Fibroblast of skin of scalp (primary cell): ENCODE measurements at regions not wholly inside any gene's neighbourhood (a gene's known extent, or its start where the extent isn't known, plus 50 kb on each side); places are given as distances from the start of the nearest gene placed in this dataset.
"Not testable (repeated sequence)": the region's sequence is repeated elsewhere in the genome, so short reads cannot be mapped to it uniquely, and the experiment has no call there.

Experiments used
- DNase-seq: peaks from one replicate; pipeline ENCODE4 v3.0.0-alpha.2; 2013

DNA sequence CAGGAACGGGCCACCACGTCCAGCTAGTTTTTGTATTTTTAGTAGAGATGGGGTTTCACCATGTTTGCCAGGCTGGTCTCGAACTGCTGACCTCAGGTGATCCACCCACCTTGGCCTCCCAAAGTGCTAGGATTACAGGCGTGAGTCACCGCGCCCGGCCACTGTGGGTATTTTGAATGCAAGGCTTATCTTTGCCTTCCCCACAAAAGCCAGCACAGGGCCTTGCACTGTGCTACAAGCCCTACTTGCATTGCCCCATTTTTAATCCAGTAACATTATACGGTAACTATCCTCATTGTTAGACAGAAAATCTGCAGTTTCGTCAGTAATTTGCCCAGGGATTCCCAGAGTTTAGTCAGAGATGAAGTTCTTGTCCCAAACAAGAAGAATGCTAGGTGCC, 1183.2 kb upstream of the WWC1 start:
- not testable (repeated sequence) for DNase-seq

DNA sequence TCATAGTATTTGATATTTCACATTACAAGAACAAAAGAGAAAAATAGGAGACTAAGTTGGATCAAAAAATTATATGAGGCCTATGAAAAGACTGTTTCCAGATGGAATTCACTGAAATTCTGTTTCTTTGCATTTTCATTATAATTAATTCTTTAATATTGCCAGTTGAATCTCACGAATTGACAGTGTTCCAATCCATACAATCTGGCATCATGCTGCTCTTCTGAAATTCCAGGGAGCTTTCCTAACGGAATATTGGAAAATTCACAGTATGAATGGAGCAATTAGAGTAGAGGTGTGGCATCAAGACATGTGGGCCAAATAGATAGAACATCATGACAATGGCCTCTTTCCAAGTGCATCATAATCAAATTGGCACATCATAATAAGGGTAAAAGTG, 1178.9 kb upstream of the WWC1 start:
- no peak for DNase-seq

DNA sequence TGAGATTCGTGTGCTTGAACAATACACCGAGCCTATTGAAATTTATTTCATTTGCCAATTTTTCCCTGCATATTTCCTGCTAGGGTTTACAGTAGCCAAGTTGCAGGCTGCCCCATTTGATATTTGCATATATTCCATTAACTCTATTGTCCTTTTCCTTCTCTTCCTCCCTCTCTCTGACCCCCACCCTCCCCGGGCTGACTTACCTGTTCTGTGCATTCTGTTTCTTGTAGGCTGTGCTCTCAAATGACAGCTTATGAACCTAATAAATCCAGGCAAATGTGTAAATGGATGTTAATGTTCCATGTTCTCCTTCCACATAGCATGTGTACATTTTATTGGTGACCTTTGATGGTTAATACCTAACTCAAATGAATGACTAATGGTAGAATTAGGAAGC, 1169.2 kb upstream of the WWC1 start:
- no peak for DNase-seq

DNA sequence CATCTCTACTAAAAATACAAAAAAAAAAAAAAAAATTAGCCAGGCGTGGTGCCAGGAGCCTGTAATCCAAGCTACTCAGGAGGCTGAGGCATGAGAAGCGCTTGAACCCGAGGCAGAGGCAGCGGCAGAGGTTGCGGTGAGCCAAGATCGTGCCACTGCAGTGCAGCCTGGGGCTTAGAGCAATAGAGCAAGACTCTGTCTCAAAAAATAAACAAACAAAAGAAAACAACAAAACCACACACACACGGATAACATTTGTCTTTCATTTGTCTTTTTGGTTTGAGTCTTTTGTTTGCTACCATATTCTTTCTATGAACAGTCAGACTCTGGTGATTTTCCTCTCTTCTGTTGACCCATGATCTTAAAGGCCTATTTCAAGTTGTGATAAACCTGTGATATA, 1168.3 kb upstream of the WWC1 start:
- no peak for DNase-seq

DNA sequence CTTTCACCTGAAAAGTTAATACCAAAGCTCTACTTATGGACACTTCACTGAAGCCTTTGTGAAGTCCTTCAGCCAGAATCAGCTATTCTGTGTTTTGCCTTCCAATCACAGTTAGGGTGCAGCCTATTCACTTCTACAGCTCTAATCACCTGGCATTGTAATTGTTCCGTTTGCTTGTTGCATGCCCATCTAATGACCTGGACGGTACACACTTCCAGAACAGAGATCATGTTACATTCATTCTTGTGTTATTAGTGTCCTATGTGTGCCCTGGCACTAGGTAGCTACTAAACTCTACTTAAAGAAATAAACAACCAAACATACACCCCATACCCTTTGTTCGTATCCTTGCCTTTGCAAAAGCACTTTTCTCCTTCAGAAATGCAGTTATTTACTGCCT, 1162.9 kb upstream of the WWC1 start:
- DNase-seq, result no peak

DNA sequence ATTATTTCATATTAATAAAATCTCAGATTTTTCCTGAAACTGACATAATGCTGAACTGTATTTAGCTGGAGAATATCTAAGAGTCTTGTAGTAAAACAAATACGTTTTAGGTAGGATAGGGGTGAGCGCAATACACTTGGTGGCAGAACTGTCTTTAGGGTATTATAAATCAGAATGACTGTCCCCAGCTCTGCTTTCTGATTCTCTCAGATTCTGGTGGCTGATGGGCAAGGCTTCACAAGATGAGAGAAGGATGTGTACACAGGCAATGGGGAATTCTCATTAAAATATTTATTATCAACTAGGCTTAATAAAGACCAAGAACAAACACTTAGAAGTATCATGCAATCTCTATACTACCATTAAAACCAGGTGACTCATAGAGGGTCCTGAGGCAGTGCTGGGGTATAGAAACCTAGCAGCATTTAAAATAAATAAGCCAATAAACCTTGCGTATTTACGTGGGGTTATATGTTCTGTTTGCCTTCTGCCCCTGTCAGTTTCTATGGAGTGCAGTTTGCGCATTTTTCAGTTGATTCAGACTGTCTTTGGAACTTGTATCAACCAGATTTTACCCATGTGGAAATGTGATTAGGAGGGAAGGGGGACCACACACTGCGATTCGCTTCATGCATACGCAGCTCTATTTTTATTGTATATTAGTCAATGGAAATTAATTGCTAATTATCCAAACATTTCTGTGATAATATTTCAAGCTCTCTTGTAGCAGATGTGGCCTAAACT, 1150.7 kb upstream of the WWC1 start:
- DNase-seq, result no peak

DNA sequence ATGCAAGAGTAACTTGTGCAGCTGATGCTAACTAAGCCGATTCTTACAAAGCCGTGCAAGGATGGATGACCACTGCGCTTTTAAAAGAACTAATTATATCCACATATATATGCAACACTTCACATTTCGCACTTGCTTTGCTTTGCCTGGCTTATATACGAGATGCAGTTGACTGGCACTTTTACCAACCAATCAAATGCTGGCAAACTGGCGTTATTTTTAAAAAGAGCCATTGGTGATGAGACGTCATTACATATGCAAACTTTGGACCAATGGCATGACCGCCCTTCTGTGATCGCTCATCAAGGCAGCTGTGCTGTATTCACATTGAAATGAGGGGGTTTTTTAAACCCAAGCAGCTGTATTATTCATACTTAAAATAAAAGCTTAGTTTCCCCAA, 1147.7 kb upstream of the WWC1 start:
- DNase-seq, result no peak

DNA sequence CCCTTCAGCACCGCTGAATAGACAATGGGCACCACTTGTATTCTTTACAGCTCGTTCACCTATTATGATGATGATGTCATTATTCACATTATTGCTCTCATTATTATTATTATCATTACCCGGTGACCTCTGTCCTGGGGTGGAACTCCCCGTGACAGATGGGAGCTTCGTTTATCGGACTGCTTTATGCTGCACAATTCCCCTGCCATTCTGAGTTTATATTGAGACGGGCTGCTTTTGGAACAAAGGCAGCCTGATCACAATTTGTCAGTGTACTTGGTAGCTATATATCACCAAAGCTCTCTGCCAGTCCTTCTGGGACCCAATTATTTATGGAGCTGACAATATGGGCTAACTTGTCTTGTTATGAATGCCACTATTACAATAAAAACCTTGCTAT, 1145.6 kb upstream of the WWC1 start:
- no peak for DNase-seq

DNA sequence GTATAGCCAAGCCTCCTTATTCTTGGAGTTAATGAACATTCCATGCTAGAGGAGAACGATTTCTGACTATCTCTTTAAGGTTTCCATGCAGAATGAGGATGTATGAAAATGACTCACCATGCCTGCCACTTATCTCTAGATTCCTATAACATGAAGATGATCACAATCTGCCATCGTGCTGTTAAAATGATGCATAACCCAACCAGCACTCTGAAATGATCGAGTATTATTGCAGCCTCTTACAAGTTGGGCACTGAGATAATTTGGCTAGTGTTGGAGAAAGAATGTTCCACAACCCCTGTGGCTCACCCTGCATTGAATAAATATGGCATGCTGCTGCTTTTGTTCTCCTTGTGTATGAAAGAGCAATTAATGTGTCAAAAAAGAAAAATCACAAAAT, 1143.6 kb upstream of the WWC1 start:
- DNase-seq, result peak; percentile 2

DNA sequence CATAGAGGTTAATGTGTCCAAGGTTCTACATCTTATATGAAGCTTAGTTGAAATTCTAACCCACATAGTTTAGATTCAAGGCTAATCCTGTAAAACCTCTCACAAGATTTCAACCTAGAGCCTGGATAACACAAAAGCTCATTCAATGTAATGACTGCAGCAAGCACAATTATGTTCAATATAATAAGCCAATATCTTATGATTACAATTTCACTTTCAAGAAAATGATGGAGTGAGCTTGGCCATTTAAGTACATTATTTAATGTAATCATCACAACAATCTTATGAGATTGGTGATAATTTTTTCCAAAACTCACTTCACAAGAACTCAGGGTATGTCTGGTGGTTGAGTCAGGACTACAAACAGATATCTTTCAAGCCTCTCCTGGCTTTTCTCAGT, 1140.8 kb upstream of the WWC1 start:
- no peak for DNase-seq

DNA sequence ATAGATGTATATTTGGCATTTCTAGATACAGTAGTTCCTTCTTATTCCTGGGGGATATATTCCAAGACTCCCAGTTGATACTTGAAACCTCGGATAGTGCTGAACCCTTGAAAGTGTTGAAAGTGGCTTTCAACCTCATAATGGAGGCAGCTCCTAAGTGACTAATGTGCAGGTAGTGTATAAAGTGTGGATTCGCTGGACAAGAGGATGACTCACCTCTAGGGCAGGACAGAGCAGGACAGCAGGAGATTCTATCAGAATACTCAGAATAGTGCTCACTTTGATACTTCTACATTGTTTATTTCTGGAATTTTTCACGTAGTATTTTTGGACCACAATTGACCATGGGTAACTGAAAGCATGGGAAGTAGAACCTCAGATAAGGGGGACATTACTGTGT, 1138.9 kb upstream of the WWC1 start:
- DNase-seq, result no peak

DNA sequence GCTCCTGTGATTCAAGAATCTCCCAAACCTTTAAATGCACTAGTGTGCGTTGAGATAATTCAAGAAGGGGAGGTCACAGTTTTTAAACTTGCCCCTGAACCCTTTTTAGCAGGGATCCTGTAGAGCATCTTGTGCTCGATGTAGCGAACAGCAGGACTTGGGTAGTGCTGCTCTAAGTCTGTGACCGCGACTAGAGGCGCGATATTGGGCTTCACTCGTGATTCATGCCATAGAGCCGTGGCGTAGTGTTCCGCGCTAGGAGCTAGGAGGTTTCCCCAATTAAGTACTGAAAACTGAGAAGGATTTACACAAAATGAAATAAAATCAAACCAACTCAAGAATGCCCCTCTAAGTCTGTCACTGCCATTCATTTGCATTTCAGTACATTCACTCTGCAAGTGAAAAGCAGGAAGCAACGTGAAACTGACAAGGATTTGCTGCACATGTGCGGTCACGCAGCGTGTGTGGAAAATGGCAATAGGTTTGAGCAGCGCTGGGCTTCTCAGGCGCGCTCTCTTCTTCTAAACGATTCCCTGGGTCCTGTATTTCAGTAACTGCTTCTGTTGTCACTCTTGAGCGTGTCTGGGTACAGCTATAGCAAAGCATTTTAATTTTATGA, 1135.9 kb upstream of the WWC1 start:
- DNase-seq, result no peak

DNA sequence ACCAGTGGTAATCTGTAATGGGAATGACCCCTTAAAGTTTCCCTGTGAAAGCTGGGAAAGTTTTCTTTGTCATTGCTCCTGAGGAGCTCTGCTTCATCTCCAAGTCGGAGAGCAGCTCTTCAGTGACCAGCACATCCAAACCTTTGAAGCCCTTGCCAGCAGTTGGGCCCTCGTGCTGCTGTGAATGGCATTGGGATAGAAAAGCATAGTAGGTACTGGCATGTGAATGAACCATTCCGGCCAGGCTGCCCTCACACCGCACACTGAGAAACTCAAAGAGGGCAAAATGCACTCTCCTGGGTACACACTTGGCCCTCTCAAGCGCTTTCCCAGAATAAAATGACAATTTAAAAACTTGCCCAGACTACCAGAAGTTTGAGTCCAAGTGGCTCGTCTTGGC, 1135.0 kb upstream of the WWC1 start:
- DNase-seq, result no peak

DNA sequence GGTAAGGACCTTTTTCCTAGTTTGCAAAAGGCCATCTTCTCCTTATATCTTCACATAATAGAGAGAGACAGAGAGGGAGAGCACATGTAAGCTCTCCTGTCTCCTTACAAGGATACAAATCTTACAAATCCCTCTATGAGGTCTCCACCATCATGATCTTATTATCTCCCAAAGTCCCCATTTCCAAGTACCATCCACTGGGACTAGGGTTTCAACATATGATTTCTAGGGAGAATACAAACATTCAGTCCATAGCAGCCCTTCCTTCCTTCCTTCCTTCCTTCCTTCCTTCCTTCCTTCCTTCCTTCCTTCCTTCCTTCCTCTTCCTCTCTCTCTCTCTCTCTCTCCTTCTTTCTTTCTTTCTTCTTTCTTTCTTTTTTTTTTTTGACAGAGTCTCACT, 1132.9 kb upstream of the WWC1 start:
- DNase-seq, result no peak

DNA sequence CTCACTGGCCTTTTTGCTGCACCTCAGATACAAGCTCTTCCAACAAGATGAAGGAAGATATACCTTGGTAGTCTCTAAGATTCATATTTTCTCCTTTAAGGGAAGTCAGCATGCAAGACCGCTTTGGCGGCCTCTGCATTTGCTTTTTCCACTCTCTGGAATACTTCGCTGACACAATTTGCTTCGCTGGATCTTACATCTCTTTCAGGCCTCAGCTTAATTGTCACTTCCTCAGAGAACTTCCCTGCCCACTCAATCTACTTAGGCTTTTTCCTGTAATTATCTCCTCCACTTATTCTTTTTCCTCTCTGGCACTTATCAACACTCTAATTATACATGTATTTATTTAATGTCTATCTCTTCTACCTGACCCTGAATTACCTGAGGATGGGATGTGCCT, 1131.1 kb upstream of the WWC1 start:
- no peak for DNase-seq

DNA sequence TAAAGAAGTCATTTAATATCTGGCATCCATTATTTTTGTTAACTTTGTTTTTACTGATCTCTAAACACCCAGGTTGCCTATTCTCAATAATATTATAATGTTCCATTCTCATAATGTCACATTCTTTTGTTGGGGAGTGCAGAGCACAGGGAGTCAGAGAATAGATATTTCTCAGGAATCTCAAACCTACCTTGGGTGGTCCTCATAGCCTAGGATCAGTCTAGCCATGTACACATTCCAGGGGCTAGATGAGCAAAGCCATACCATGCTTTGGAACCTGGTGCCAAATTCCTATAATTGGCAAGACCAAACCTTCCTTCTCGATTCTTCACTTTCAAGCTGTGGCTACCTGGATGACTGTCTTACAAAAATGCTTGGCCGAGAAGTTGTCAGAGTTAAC, 1124.7 kb upstream of the WWC1 start:
- DNase-seq, result no peak

DNA sequence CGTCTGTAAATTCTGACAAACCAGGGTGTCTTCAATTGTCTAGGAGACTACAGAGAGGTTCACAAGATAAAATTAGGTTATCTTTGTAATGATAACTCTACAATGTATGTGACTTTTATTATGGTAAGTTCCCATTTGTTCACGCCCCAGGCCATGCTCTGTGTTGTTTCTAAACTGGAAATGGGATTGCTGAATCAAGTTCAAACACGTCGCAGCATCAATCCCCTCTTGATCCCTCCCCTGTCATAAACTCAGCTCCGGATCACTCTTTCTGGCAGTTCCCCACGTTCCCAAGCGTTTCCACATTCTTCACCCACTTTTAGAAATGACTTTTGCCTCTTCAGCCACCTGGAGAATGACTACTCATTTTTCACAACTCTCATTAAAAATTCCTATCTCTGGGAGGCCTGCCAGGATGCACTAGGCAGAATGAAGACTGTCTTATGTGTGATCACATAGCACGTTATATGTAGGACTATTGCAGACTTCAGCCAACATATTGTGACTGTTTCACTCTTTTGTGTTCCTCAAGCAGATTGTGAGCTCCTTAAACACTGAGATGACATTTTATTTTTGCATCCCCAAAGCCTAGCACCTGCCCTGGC, 1124.2 kb upstream of the WWC1 start:
- DNase-seq, result no peak

DNA sequence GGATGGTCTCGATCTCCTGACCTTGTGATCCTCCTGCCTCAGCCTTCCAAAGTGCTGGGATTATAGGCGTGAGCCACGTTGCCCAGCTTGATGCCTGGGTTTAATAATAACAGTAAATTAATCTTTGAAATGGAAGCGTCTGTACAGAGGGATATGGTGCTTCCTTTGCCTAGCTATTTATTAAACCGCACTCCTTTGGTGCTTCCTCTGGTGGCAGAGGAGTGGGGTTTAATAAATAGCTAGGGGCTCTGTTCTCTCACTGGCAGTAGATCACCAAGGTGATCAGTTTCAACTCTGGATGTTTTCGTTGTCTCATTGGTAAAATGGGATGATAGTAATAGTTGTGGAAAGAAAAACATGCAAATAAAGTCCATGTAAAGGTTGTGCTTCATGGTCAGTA, 1122.5 kb upstream of the WWC1 start:
- no peak for DNase-seq

DNA sequence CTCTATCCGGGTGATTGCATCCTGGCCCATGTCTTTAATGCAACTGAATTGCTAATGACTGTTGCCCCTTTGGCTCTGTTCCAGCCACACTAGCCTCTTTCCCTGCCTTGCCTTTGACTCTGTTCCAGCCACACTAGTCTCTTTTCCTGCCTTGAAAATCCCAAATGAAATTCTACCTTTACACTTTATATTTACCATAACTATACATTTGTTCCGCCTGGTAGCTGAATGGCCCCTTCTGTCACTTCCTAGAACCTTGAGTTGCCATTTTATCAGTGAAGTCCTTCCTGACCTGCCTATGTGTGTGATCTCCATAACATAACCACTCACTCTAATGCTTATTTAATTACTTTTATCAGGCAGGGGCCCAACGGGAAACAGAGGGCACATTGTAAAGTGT, 1120.4 kb upstream of the WWC1 start:
- DNase-seq, result no peak

DNA sequence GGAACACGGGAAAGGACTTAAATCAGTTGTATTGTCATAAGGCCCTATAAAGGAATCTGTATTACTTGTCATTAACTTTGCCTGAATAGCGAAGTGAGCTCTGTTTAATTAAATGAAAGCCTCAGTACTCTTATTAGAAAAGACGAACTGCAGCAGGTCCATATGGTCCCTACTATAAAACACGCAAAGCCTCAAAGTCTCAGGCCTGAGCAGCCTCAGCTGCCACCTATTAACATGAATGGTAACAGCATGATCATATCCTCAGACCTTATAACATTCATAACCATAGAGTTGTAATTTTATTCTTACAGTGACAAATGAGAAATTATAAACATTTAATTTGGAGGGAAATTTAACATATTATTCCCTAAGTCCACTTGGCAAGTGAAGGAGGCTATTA, 1113.7 kb upstream of the WWC1 start:
- DNase-seq, result no peak

DNA sequence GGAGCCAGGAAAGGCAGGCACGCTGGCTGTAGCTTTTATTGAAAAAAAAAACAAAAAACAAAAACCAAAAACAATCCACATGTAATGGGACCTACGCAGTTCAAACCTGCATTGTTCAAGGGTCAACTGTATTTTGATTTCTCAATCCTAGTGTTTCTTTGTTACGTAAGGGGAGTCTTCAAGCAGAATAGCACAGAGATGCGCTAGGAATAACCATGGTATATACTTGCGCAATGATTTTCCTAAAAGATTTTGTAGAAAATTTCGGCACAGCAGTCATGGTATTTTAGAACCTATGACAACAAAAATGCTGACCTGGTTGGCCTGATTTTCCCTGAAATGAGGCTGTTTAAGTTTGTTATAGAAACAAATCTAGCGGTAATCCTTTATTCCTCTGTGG, 1110.5 kb upstream of the WWC1 start:
- DNase-seq, result no peak

DNA sequence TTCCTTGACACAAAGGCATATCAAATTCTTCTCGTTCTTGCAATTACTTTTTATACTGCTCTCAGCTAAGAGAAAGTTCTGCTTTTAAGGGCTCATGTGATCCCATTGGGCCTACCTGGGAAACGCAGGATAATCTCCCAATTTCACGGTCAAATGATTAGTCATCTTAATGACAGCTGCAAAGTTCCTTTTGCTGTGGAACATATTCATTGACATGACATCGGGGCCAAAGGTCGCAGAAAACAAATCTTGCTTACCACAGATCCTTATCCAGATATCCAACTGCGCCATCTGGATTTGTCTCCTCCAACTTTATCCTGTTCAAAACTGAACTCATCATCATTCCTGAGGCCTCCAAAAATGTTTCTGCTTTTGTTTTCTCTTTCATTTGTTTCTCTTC, 1085.6 kb upstream of the WWC1 start:
- DNase-seq, result no peak

DNA sequence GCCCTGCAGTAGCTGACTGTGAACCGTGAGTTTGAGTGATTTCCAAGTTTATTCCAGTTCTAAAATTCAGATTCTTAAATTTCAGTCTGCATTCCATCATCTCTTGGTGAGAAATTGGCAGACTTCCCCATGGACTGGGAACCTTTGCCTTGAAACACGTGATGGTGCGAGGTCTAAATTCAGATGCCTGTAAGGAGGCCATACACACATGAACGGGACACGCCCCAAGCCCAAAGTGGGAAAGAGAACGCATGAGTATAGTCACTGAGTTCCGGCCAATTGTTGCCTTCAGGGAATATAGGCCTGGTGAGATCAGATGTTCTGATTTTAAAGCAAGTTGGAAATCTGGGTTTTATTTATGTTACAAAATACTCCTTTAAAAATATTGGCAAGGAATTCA, 1084.4 kb upstream of the WWC1 start:
- peak; percentile 94 for DNase-seq

DNA sequence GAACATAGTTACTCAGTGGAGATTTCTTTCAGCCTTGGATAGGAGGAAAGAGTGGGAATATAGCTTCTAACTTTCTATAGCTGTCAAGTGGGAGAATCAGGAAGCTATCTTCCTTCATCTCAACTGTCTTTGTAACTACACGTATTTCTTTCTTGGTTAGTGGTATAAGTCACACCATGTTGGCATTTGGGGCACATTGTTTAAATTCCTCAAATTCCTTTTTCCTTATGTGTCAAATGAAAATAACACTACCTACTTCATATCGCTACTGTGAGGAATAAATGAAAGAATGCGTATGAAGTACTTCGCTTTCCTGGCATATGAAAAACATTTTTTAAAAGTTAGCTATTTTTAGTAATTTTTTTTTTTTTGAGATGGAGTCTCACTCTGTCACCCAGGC, 1082.5 kb upstream of the WWC1 start:
- peak; percentile 82 for DNase-seq
